ENCODE measurements at regions not wholly inside any gene's neighbourhood (a gene's known extent, or its start where the extent isn't known, plus 50 kb on each side); places are given as distances from the start of the nearest gene placed in this dataset.
A peak's percentile ranks its signal among the peaks of the same experiment; 100 is the strongest.

GRCh38 chr13:93104270-93104669 lies 122.3 kb upstream of the GPC6 start:
- TF ChIP-seq CTCF (IDR thresholded peaks at IDR 0.05; ENCODE audit: insufficient read depth, missing control alignments) = no peak
- DNase-seq (ENCODE audit: insufficient read length, low spot score) (no peak), FAIRE-seq (no peak)

- no peak for TF ChIP-seq CTCF (IDR thresholded peaks at IDR 0.05; ENCODE audit: insufficient read depth, missing control alignments)
- DNase-seq (ENCODE audit: insufficient read length, low spot score) (no peak), FAIRE-seq (no peak)
These were observed 118.5 kb upstream of the GPC6 start for GRCh38 chr13:93108111-93108601.

GRCh38 chr13:93116809-93117208 lies 109.8 kb upstream of the GPC6 start:
- TF ChIP-seq CTCF (IDR thresholded peaks at IDR 0.05; ENCODE audit: insufficient read depth, missing control alignments) = peak; percentile 17
- DNase-seq (ENCODE audit: insufficient read length, low spot score) (no peak), FAIRE-seq (peak; percentile 38)

DNA sequence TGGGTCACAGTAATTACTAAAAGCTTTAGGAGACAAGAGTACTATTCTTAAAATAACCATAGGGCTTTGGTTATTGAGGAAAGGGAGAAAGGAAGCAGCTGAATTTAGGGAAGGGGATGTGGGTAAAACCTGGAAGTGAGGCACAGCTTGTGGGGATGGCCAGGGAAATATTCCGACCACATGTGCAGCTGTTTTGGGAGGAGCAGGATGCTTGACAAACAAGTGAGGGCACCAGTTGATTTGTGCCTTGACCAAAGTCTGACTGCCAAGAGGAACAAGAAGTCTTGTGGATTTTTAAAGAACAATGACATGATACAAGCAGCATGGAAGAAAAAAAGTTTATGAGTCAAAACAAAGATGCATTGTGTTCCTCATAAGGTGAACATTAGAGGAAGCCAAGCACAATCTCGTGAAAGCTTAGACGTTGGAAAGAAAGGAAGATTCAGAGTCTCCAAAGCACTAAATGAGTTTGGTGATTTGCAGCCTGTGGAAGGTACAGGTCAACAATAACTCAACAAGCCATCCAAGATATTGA lies 108.5 kb upstream of the GPC6 start:
- TF ChIP-seq CTCF (IDR thresholded peaks at IDR 0.05; ENCODE audit: insufficient read depth, missing control alignments) = no peak
- DNase-seq (ENCODE audit: insufficient read length, low spot score) = no peak
- no peak for FAIRE-seq

GRCh38 chr13:93140912-93141311 lies 85.7 kb upstream of the GPC6 start:
- DNase-seq (ENCODE audit: insufficient read length, low spot score) (no peak), FAIRE-seq (no peak)
- TF ChIP-seq CTCF (IDR thresholded peaks at IDR 0.05; ENCODE audit: insufficient read depth, missing control alignments) = no peak

DNA sequence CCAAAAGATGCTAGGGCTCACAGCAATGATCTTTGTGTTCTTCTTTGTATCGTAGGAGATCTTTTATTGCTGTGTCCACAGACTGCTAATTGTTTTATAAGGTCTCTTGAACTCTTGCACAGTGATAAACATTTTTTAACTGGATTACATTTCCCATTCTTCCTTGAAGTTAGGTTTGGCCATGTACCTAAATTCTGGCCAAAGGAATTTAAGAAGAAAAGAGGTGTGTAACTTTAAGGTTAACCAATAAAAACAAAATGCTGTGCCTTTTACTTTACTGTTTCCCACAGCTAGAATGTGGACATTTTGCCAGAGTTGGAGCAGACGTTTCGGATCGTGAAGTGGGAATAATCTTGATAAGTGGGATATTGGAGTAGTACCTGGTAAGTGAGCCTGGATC lies 82.6 kb upstream of the GPC6 start:
- no peak for DNase-seq (ENCODE audit: insufficient read length, low spot score)
- FAIRE-seq = no peak
- no peak for TF ChIP-seq CTCF (IDR thresholded peaks at IDR 0.05; ENCODE audit: insufficient read depth, missing control alignments)

DNA sequence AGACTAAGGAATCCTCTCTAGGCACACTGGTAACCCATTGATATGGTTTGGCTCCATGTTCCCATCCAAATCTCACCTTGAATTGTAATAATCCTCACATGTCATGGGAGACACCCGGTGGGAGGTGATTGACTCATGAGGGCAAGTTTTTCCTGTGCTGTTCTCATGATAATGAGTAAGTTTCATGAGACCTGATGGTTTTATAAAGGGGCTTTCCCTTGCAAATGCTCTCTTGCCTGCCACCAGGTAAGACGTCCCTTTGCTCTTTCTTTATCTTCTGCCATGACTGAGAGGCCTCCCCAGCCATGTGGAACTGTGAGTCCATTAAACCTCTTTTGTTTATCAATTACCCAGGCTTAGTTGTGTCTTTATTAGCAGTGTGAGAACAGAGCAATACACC lies 81.4 kb upstream of the GPC6 start:
- DNase-seq (ENCODE audit: insufficient read length, low spot score) (no peak), FAIRE-seq (no peak)
- TF ChIP-seq CTCF (IDR thresholded peaks at IDR 0.05; ENCODE audit: insufficient read depth, missing control alignments) = no peak
